ENCODE measurements at regions not wholly inside any gene's neighbourhood (a gene's known extent, or its start where the extent isn't known, plus 50 kb on each side); places are given as distances from the start of the nearest gene placed in this dataset.

DNA sequence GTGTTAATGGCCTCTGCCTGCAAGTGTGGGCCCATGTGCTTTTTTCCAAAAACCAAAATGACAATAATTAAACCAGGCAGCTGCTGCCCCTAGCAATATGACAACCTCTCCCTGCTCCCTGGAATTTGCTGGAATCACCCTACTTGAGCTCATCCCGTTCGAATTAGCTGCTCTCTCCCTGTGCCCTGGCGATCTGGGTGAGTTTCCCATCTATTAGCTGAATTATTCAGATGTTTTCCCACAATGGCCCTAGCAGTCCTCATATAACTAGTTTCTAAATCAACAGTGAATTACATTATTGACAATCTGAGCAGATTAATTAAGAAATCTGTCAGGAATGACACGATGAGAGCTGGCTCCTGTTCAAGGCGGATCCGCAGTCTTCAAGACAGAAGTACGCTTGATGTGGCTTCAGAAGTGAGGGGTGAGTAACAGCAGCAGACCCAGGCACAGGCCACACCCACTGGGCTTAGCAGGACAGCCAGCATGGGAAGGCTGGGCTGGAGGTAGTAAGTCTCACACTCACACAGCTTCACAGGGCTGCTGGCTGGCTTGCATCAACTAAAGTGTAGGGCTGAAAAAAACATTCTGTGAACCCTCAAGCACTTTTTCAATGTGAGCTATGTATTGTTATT, 366.2 kb upstream of the ID2 start:
- no peak overlapping the region for H3K27ac ChIP-seq (ENCODE audit: low read depth, low read length, severe bottlenecking)
- no peaks in the 10 kb centered on the region for H3K36me3 ChIP-seq (ENCODE audit: control insufficient read depth, insufficient read depth, low read length)
- 75 to 83% methylated on average over 6 to 7 of the region's 7 CpGs for WGBS, 2 experiments (ENCODE audit: insufficient coverage in 2 of 2)
- H3K9me3 ChIP-seq (ENCODE audit: control insufficient read depth, low read length): no peaks in the 10 kb centered on the region
- H3K4me1 ChIP-seq (ENCODE audit: control insufficient read depth, insufficient read depth, low read length, poor library complexity, severe bottlenecking): peaks cover 18% of the 10 kb centered on the region
- no peak overlapping the region for H3K4me3 ChIP-seq (ENCODE audit: extremely low read depth, insufficient read depth, low read length, poor library complexity, severe bottlenecking)

DNA sequence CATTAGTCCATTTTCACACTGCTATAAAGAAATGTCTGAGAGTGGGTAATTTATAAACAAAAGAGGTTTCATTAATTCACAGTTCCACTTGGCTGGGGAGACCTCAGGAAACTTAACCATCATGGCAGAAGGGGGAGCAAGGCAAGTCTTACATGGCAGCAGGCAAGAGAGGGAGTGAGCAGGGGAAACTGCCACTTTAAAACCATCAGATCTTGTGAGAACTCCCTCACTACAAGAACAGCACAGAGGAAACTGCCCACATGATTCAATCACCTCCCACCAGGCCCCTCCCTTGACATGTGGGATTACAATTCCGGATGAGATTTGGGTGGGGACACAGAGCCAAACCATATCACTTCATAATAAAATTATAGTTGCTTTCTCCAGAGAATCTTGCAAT, 365.5 kb upstream of the ID2 start:
- no peaks in the 10 kb centered on the region for H3K36me3 ChIP-seq (ENCODE audit: control insufficient read depth, insufficient read depth, low read length)
- H3K9me3 ChIP-seq (ENCODE audit: control insufficient read depth, low read length): no peaks in the 10 kb centered on the region
- H3K4me3 ChIP-seq (ENCODE audit: extremely low read depth, insufficient read depth, low read length, poor library complexity, severe bottlenecking): no peak overlapping the region
- no peak overlapping the region for H3K27ac ChIP-seq (ENCODE audit: low read depth, low read length, severe bottlenecking)
- peaks cover 18% of the 10 kb centered on the region for H3K4me1 ChIP-seq (ENCODE audit: control insufficient read depth, insufficient read depth, low read length, poor library complexity, severe bottlenecking)
- no CpG with 5 or more reads among the region's 1 CpG for WGBS, 2 experiments (ENCODE audit: insufficient coverage in 2 of 2)

DNA sequence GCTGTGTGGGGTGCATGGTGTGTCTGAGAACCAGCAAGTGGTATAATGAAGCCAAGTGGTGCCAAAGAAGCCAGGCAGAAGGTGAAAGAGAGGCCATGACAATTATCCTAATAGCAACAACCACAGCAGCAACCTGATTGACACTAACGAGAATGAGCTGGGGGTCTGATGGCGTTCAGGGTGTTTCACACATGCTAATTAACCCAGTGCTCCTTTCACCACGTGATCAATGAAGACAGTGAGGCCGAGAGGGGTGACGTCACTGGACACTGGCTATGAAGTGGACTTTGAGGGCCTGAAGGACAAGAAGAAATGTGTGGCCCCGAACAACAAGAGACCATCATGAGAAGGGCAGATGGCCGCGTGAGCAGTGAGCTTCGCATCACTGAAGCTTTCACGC, 364.4 kb upstream of the ID2 start:
- Histone ChIP-seq H3K36me3 (ENCODE audit: control insufficient read depth, insufficient read depth, low read length) (no peaks in the 10 kb centered on the region), H3K27ac (ENCODE audit: low read depth, low read length, severe bottlenecking) (no peak overlapping the region), H3K4me1 (ENCODE audit: control insufficient read depth, insufficient read depth, low read length, poor library complexity, severe bottlenecking) (peaks cover 18% of the 10 kb centered on the region), H3K4me3 (ENCODE audit: extremely low read depth, insufficient read depth, low read length, poor library complexity, severe bottlenecking) (no peak overlapping the region), H3K9me3 (ENCODE audit: control insufficient read depth, low read length) (no peaks in the 10 kb centered on the region)
- 86 to 92% methylated on average over 5 to 10 of the region's 10 CpGs for WGBS, 2 experiments (ENCODE audit: insufficient coverage in 2 of 2)

DNA sequence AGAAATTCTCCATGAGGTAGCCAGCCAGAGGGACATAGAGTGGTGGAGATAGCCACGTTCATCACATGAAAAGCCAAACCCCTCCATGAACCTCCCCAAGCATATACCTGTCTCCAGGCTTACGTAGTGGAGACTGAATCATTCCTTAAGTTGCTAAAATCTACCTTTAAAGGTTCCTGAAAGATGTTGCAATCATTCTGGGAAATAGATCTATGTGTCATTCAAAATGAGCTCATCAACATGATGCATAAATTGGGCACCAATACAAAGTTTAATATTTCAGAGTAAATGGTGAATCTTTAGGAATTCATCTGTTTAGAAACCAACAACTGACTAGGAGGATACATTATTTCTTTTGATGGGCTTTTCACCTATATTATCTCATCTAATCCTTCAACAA, 362.6 kb upstream of the ID2 start:
- peaks cover 9% of the 10 kb centered on the region for H3K4me1 ChIP-seq (ENCODE audit: control insufficient read depth, insufficient read depth, low read length, poor library complexity, severe bottlenecking)

DNA sequence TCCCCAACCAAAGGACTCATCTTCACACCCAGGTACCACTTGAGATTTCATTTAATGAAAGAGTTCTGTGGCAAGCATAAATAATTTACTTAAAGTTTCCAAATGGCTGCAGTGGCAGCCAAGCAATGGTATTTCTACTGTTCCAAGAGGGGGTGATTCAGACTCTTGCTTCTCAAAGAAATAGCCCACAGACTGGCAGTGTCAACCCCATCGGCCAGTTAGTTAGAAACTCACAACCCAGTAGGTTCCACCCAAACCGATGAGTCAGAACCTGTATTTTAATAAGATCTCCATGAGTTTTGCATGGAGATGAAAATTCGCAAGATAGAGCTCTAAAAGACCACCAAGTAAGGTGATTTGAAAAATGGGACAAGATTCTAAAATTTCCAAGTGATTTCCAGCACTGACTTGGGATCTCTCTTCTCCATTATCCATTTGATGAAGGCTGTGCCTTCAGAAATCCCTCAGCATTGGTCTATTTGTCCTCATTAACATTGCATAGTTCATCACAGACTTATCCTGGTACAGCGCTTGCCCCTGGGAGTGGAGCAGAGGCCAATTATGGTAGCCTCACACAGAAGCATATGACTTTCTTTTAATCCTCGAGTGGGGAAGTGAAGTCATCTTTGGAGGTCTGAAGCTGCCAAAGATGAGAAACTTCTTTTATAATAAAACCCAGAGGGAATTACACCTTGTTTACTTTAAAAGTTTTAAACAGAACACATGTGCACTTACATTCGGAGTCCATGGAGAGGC, 361.4 kb upstream of the ID2 start:
- Histone ChIP-seq H3K4me1 (ENCODE audit: control insufficient read depth, insufficient read depth, low read length, poor library complexity, severe bottlenecking) (peaks cover 10% of the 10 kb centered on the region), H3K36me3 (ENCODE audit: control insufficient read depth, insufficient read depth, low read length) (no peaks in the 10 kb centered on the region), H3K27ac (ENCODE audit: low read depth, low read length, severe bottlenecking) (no peak overlapping the region), H3K4me3 (ENCODE audit: extremely low read depth, insufficient read depth, low read length, poor library complexity, severe bottlenecking) (no peak overlapping the region), H3K9me3 (ENCODE audit: control insufficient read depth, low read length) (no peaks in the 10 kb centered on the region)
- 89 to 100% methylated on average over 2 to 3 of the region's 6 CpGs for WGBS, 2 experiments (ENCODE audit: insufficient coverage in 2 of 2)

More for the DNA sequence above, 362.6 kb upstream of the ID2 start:
- H3K9me3 ChIP-seq (ENCODE audit: control insufficient read depth, low read length): no peaks in the 10 kb centered on the region
- H3K4me3 ChIP-seq (ENCODE audit: extremely low read depth, insufficient read depth, low read length, poor library complexity, severe bottlenecking): no peak overlapping the region
- WGBS, 2 experiments (ENCODE audit: insufficient coverage in 2 of 2): 0% methylated on average over 1 of the region's 2 CpGs; no CpG with 5 or more reads in 1 of the 2 experiments
- no peak overlapping the region for H3K27ac ChIP-seq (ENCODE audit: low read depth, low read length, severe bottlenecking)
- no peaks in the 10 kb centered on the region for H3K36me3 ChIP-seq (ENCODE audit: control insufficient read depth, insufficient read depth, low read length)

DNA sequence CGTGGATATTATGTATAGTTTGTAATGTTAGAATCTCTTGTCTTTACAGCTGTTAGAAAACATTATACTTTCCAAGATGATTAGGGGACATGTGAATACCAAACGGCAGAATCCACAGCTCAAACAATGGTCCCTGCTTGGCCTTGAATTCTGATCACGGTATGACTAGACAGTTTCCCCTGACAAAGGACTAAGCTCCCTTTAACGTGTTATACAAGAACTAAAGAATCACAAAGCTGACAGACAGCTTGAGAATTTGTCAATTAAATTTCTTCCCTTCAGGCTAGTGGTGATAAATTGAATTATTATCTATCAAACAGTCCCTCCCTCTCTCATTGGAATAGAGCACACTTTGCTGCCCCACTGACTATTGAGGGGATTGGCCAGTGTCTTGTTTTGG, 359.2 kb upstream of the ID2 start:
- WGBS, 2 experiments (ENCODE audit: insufficient coverage in 2 of 2): 88 to 93% methylated on average over 2 to 3 of the region's 4 CpGs
- H3K4me1 ChIP-seq (ENCODE audit: control insufficient read depth, insufficient read depth, low read length, poor library complexity, severe bottlenecking): peaks cover 7% of the 10 kb centered on the region
- no peaks in the 10 kb centered on the region for H3K9me3 ChIP-seq (ENCODE audit: control insufficient read depth, low read length)
- no peak overlapping the region for H3K27ac ChIP-seq (ENCODE audit: low read depth, low read length, severe bottlenecking)
- H3K36me3 ChIP-seq (ENCODE audit: control insufficient read depth, insufficient read depth, low read length): no peaks in the 10 kb centered on the region
- H3K4me3 ChIP-seq (ENCODE audit: extremely low read depth, insufficient read depth, low read length, poor library complexity, severe bottlenecking): no peak overlapping the region

DNA sequence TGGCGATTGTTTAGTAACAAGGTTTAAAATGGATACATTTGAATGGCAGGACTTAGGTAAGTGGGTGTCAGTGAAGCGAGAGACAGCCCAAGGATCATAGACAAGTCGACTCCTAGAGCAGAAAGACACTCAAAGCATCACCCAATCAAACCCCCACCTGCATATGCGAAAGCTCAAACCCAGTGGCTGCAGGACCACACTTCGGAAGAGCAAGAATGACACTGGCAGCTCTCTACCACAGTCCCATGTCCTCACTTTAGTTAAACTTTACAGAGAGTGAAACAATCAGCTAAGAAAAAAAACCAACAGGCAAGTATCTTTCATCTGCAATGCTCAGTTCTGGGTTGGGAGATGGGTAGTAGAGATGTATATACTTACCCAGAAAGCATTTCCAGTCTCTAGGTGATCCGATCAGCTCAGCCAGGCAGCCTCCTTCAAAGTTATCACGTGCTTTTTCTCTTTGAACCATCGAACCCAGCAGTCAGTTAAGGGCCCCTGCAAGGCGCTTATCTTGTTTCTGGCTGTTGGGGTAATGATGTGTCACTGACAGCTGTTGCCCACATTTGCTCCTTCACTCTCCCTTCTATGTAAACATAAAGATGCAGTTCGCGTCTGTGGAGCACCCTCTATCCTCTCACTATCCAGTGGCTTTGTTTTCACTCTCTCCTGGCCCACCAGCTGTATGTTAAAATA, 357.5 kb upstream of the ID2 start:
- peaks cover 7% of the 10 kb centered on the region for H3K4me1 ChIP-seq (ENCODE audit: control insufficient read depth, insufficient read depth, low read length, poor library complexity, severe bottlenecking)
- no peak overlapping the region for H3K4me3 ChIP-seq (ENCODE audit: extremely low read depth, insufficient read depth, low read length, poor library complexity, severe bottlenecking)
- no peak overlapping the region for H3K27ac ChIP-seq (ENCODE audit: low read depth, low read length, severe bottlenecking)
- H3K36me3 ChIP-seq (ENCODE audit: control insufficient read depth, insufficient read depth, low read length): no peaks in the 10 kb centered on the region
- 38 to 55% methylated on average over 2 to 4 of the region's 11 CpGs for WGBS, 2 experiments (ENCODE audit: insufficient coverage in 2 of 2)
- no peaks in the 10 kb centered on the region for H3K9me3 ChIP-seq (ENCODE audit: control insufficient read depth, low read length)

DNA sequence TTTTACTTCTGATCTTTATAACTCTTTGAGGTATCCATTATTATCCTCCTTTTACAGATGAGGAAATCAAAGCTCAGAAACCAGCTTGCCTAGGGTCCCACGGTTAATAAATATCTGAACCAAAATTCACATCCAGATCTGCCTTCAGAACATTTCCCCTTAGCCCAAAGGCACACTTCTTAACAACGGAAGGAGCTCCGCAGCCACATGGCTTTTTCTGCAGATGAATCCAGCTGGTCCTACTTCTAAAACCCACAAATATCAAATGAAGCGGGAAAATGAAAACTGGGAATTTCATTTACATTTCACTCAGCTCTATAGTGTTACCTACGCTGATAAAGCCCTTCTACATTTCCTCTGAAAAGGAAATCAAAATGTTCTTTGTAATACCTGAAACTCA, 357.0 kb upstream of the ID2 start:
- Histone ChIP-seq H3K4me3 (ENCODE audit: extremely low read depth, insufficient read depth, low read length, poor library complexity, severe bottlenecking) (no peak overlapping the region), H3K4me1 (ENCODE audit: control insufficient read depth, insufficient read depth, low read length, poor library complexity, severe bottlenecking) (peaks cover 7% of the 10 kb centered on the region), H3K9me3 (ENCODE audit: control insufficient read depth, low read length) (no peaks in the 10 kb centered on the region), H3K36me3 (ENCODE audit: control insufficient read depth, insufficient read depth, low read length) (no peaks in the 10 kb centered on the region), H3K27ac (ENCODE audit: low read depth, low read length, severe bottlenecking) (no peak overlapping the region)
- WGBS, 2 experiments (ENCODE audit: insufficient coverage in 2 of 2): 92 to 97% methylated on average over 4 to 5 of the region's 5 CpGs

DNA sequence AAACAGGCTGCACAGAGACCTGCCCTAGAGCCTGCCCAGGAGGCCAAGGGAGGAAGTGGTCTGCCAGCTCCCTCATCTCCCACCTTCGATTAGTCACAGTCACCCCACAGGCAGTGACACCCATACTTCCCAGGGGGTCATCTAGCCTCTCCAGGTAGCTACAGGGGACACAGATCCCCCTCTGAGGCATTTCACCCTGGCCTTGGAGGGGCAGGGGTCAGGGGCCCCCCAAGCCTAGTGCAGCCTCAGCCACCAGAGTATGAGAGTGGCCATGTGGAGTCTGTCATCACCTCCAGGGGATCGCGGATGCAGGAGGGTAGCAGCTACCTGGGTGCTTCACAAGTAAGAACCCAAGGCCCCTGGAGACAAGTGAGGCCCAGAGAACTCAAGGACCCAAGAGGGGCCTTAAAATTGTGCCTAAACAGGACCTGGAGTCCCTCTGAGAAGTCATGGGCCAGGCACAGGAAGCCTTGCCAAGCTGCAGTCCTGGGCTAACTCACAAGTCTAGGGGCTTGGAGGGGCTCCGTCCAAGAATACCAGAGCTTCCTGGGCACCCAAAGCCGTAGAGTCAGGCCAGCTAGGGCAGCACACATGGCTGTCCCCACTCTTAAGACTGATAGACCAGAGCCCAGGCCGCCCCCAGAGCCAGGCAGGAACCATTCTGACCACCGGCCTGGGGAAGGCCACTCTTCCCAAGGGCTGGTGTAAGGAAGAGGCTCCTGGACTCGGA, 354.3 kb upstream of the ID2 start:
- H3K9me3 ChIP-seq (ENCODE audit: control insufficient read depth, low read length): no peaks in the 10 kb centered on the region
- 90 to 92% methylated on average over 7 to 8 of the region's 8 CpGs for WGBS, 2 experiments (ENCODE audit: insufficient coverage in 2 of 2)
- no peak overlapping the region for H3K27ac ChIP-seq (ENCODE audit: low read depth, low read length, severe bottlenecking)
- H3K36me3 ChIP-seq (ENCODE audit: control insufficient read depth, insufficient read depth, low read length): no peaks in the 10 kb centered on the region
- peaks cover 7% of the 10 kb centered on the region for H3K4me1 ChIP-seq (ENCODE audit: control insufficient read depth, insufficient read depth, low read length, poor library complexity, severe bottlenecking)
- H3K4me3 ChIP-seq (ENCODE audit: extremely low read depth, insufficient read depth, low read length, poor library complexity, severe bottlenecking): no peak overlapping the region

DNA sequence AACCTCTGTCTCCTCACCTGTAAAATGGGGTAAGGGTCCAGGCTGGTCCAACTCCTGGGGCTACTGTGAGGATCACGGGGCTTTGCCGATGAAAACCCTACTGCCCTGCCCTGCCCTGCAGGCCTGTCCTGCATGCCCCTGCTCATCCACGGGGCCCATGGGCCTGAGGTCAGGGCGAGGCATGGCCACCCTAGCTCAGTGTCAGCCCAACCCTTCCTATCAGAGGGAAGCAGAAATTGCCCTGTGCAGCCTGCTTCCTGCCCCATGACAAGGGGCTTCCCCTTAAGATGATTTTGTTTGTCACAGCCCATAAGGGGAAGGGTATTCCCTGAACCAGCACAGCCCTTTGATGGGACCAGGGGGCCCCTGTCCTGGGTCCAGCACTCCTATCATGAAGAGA, 353.6 kb upstream of the ID2 start:
- Histone ChIP-seq H3K9me3 (ENCODE audit: control insufficient read depth, low read length) (no peaks in the 10 kb centered on the region), H3K4me3 (ENCODE audit: extremely low read depth, insufficient read depth, low read length, poor library complexity, severe bottlenecking) (no peak overlapping the region), H3K36me3 (ENCODE audit: control insufficient read depth, insufficient read depth, low read length) (no peaks in the 10 kb centered on the region), H3K4me1 (ENCODE audit: control insufficient read depth, insufficient read depth, low read length, poor library complexity, severe bottlenecking) (peaks cover 7% of the 10 kb centered on the region), H3K27ac (ENCODE audit: low read depth, low read length, severe bottlenecking) (no peak overlapping the region)
- WGBS, 2 experiments (ENCODE audit: insufficient coverage in 2 of 2): 86 to 90% methylated on average over 1 to 4 of the region's 4 CpGs

All from mesodermal cell (in vitro differentiated cells).